ENCODE measurements at regions not wholly inside any gene's neighbourhood (a gene's known extent, or its start where the extent isn't known, plus 50 kb on each side); places are given as distances from the start of the nearest gene placed in this dataset.

DNA sequence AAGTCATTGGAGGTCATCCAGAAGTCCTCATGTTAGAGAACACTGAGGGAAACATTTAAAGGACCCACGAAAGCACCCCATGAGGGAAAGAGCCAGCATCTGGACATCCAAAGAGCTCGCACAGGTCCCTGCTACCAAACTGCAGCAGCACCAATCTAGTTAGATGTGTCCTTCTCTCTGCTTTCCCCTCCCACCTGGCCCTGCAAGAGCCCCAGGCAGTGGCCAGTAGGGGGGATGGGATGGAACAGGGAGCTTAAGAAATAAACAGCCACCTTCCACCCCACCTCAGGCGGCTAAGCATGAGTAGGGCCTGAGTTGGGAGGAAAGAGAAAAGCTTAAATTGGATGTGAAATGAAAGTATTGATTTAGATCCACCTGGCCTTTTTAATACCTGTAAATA lies 175.9 kb upstream of the KCND3 start:
- no peak overlapping the region for H2AFZ ChIP-seq (ENCODE audit: control insufficient read depth, low read depth, low read length)
- in situ Hi-C loops (cut with MboI) (no loop called here), intact Hi-C loops (cut with micrococcal nuclease; ENCODE audit: unreplicated experiment) (no loop called here)
- SMC1A ChIA-PET (ENCODE audit: uncharacterized antibody, unreplicated experiment) = no interaction called here
- no peak overlapping the region for H3K27ac ChIP-seq (ENCODE audit: control insufficient read depth, insufficient read depth)
- no peak for ATAC-seq
- H3K4me2 ChIP-seq (ENCODE audit: control insufficient read depth, insufficient read depth) = no peak overlapping the region
- no peaks in the 10 kb centered on the region for H3K36me3 ChIP-seq (ENCODE audit: control insufficient read depth in 2 of 2, insufficient read depth in 2 of 2, low read length in 1 of 2)
- CTCF ChIA-PET = no interaction called here
- 0% methylated on average over 3 of the region's 3 CpGs for WGBS (ENCODE audit: insufficient coverage, insufficient replicate concordance, low lambda C conversion rate, missing lambda C conversion rate)
- POLR2A ChIA-PET = no interaction called here
- no peaks in the 10 kb centered on the region for H3K4me1 ChIP-seq (ENCODE audit: control insufficient read depth, insufficient read depth, low read length)
- no TSS peak for BruUV-seq (replicated peaks)
- no peak for DNase-seq (ENCODE audit: low read depth, low spot score)
- H3K79me2 ChIP-seq (ENCODE audit: control insufficient read depth, insufficient read depth, low read length) = no peaks in the 10 kb centered on the region
- no peak overlapping the region for H3K9ac ChIP-seq (ENCODE audit: control insufficient read depth, insufficient read depth, low read length)
- H3K9me3 ChIP-seq (replicated peaks; ENCODE audit: control insufficient read depth, insufficient read depth, low read length) = no peaks in the 10 kb centered on the region
- FAIRE-seq = no peak
- 0 out of 4 replicates have a peak, but pooled peaks cover 0 to 1% of the 10 kb centered on the region in 2 experiments for H3K27me3 ChIP-seq (replicated peaks in 1 of 2; ENCODE audit: control insufficient read depth in 2 of 2, insufficient read depth in 2 of 2, low read length in 1 of 2)
- H4K20me1 ChIP-seq (ENCODE audit: control insufficient read depth, insufficient read depth) = no peaks in the 10 kb centered on the region
- RAD21 ChIA-PET (ENCODE audit: unreplicated experiment) = no interaction called here
- H3K4me3 ChIP-seq = no peak overlapping the region
- TF ChIP-seq DPF2 (IDR thresholded peaks at IDR 0.05) = no peak
- TF ChIP-seq, protein P1, sequence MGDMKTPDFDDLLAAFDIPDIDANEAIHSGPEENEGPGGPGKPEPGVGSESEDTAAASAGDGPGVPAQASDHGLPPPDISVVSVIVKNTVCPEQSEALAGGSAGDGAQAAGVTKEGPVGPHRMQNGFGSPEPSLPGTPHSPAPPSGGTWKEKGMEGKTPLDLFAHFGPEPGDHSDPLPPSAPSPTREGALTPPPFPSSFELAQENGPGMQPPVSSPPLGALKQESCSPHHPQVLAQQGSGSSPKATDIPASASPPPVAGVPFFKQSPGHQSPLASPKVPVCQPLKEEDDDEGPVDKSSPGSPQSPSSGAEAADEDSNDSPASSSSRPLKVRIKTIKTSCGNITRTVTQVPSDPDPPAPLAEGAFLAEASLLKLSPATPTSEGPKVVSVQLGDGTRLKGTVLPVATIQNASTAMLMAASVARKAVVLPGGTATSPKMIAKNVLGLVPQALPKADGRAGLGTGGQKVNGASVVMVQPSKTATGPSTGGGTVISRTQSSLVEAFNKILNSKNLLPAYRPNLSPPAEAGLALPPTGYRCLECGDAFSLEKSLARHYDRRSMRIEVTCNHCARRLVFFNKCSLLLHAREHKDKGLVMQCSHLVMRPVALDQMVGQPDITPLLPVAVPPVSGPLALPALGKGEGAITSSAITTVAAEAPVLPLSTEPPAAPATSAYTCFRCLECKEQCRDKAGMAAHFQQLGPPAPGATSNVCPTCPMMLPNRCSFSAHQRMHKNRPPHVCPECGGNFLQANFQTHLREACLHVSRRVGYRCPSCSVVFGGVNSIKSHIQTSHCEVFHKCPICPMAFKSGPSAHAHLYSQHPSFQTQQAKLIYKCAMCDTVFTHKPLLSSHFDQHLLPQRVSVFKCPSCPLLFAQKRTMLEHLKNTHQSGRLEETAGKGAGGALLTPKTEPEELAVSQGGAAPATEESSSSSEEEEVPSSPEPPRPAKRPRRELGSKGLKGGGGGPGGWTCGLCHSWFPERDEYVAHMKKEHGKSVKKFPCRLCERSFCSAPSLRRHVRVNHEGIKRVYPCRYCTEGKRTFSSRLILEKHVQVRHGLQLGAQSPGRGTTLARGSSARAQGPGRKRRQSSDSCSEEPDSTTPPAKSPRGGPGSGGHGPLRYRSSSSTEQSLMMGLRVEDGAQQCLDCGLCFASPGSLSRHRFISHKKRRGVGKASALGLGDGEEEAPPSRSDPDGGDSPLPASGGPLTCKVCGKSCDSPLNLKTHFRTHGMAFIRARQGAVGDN (IDR thresholded peaks at IDR 0.05) = no peak
- no peak for TF ChIP-seq FOS (IDR thresholded peaks at IDR 0.05; ENCODE audit: borderline replicate concordance, extremely low read depth, insufficient read length)
- TF ChIP-seq PAX5 (IDR thresholded peaks at IDR 0.05; ENCODE audit: borderline replicate concordance, low read depth, low read length) = no peak
- TF ChIP-seq, protein P2, sequence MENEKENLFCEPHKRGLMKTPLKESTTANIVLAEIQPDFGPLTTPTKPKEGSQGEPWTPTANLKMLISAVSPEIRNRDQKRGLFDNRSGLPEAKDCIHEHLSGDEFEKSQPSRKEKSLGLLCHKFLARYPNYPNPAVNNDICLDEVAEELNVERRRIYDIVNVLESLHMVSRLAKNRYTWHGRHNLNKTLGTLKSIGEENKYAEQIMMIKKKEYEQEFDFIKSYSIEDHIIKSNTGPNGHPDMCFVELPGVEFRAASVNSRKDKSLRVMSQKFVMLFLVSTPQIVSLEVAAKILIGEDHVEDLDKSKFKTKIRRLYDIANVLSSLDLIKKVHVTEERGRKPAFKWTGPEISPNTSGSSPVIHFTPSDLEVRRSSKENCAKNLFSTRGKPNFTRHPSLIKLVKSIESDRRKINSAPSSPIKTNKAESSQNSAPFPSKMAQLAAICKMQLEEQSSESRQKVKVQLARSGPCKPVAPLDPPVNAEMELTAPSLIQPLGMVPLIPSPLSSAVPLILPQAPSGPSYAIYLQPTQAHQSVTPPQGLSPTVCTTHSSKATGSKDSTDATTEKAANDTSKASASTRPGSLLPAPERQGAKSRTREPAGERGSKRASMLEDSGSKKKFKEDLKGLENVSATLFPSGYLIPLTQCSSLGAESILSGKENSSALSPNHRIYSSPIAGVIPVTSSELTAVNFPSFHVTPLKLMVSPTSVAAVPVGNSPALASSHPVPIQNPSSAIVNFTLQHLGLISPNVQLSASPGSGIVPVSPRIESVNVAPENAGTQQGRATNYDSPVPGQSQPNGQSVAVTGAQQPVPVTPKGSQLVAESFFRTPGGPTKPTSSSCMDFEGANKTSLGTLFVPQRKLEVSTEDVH (IDR thresholded peaks at IDR 0.05; ENCODE audit: low read depth, partially characterized antibody) = no peak
- TF ChIP-seq SPI1 (IDR thresholded peaks at IDR 0.05; ENCODE audit: borderline replicate concordance, insufficient read depth, low read depth, low read length) = no peak
- TF ChIP-seq, protein P3, sequence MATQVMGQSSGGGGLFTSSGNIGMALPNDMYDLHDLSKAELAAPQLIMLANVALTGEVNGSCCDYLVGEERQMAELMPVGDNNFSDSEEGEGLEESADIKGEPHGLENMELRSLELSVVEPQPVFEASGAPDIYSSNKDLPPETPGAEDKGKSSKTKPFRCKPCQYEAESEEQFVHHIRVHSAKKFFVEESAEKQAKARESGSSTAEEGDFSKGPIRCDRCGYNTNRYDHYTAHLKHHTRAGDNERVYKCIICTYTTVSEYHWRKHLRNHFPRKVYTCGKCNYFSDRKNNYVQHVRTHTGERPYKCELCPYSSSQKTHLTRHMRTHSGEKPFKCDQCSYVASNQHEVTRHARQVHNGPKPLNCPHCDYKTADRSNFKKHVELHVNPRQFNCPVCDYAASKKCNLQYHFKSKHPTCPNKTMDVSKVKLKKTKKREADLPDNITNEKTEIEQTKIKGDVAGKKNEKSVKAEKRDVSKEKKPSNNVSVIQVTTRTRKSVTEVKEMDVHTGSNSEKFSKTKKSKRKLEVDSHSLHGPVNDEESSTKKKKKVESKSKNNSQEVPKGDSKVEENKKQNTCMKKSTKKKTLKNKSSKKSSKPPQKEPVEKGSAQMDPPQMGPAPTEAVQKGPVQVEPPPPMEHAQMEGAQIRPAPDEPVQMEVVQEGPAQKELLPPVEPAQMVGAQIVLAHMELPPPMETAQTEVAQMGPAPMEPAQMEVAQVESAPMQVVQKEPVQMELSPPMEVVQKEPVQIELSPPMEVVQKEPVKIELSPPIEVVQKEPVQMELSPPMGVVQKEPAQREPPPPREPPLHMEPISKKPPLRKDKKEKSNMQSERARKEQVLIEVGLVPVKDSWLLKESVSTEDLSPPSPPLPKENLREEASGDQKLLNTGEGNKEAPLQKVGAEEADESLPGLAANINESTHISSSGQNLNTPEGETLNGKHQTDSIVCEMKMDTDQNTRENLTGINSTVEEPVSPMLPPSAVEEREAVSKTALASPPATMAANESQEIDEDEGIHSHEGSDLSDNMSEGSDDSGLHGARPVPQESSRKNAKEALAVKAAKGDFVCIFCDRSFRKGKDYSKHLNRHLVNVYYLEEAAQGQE (IDR thresholded peaks at IDR 0.05; ENCODE audit: low read depth, low read length) = no peak
- no peak for TF ChIP-seq ESRRA (IDR thresholded peaks at IDR 0.05; ENCODE audit: low read length)
- TF ChIP-seq YY1 (IDR thresholded peaks at IDR 0.05; ENCODE audit: low read depth, low read length) = no peak

All from GM12878 (cell line).